ENCODE measurements at regions not wholly inside any gene's neighbourhood (a gene's known extent, or its start where the extent isn't known, plus 50 kb on each side); places are given as distances from the start of the nearest gene placed in this dataset.
A peak's percentile ranks its signal among the peaks of the same experiment; 100 is the strongest.

GRCh38 chr12:124434951-124435805 is 132.2 kb downstream of the NCOR2 start:
- no peak overlapping the region for H3K4me3 ChIP-seq
- WGBS, 4 donors, result 79 to 84% (median 81%) methylated on average over 14 to 17 of the region's 17 CpGs
- peaks cover 0 to 51% (median 31%) of the 10 kb centered on the region in 12 donors for H3K4me1 ChIP-seq
- intact Hi-C loops (cut with DNase I), result no loop called here
- no peaks in the 10 kb centered on the region for H3K9me3 ChIP-seq
- no peak for TF ChIP-seq POLR2A (IDR thresholded peaks at IDR 0.05)
- no peak for TF ChIP-seq CTCF (IDR thresholded peaks at IDR 0.05)
- no peaks in the 10 kb centered on the region for H3K27me3 ChIP-seq
- ATAC-seq, result no peak
- peaks cover 0 to 42% (median 21%) of the 10 kb centered on the region in 9 donors for H3K36me3 ChIP-seq
- no peak for DNase-seq
- peak overlapping the region in 1 of 12 donors; percentile 61 for H3K27ac ChIP-seq

DNA sequence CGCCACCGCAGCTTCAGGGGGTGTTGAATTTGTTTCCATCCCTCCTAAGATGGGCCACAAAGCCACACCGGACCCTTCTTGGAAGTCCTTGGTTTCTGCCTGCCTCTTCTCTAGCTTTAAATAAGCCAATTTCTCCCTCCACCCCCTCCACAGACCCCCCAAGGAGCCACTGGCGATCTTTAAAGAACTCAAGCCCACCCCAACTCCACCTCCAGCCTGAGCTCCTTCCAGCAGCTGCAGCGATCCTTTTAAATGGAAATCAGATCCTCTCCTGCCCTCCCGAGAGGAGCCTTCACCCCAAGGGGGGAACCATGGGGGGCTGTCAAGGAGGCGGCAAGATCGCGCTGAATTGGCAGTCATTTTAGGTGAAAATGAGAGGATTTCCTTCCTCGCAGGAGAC is 133.1 kb downstream of the NCOR2 start:
- no peak for DNase-seq
- ATAC-seq, result no peak
- TF ChIP-seq POLR2A (IDR thresholded peaks at IDR 0.05) (no peak), CTCF (IDR thresholded peaks at IDR 0.05) (no peak)
- H3K27ac ChIP-seq, result peak overlapping the region in 2 of 12 donors; percentile 61 to 79
- peaks cover 0 to 51% (median 29%) of the 10 kb centered on the region in 9 donors for H3K36me3 ChIP-seq
- intact Hi-C loops (cut with DNase I), result no loop called here
- H3K4me3 ChIP-seq, result no peak overlapping the region
- no peaks in the 10 kb centered on the region for H3K27me3 ChIP-seq
- H3K9me3 ChIP-seq, result no peaks in the 10 kb centered on the region
- WGBS, 4 donors, result 79 to 88% (median 84%) methylated on average over 10 of the region's 10 CpGs
- peaks cover 0 to 46% (median 28%) of the 10 kb centered on the region in 12 donors for H3K4me1 ChIP-seq

DNA sequence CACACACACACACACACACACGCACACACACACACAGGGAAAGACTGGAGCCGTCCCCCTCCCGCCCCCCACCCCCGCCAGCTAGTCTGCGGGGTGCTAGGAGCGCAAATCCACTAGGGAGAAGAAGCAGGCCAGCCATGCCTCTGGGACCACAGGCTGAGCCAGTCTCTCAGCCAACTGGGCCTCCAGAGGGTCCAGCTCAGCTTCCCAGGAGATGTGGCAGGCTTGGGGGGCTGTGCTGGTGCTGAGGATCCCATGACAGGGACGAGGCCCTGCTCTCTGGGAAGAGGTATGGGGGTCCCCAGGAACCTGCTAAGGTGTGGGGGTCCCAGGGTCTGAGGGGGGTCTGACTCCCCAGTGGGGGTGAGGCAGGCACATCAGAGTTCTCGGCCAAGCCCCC is 133.5 kb downstream of the NCOR2 start:
- Histone ChIP-seq H3K9me3 (no peaks in the 10 kb centered on the region), H3K27me3 (no peaks in the 10 kb centered on the region), H3K36me3 (peaks cover 0 to 55% (median 33%) of the 10 kb centered on the region in 9 donors), H3K4me1 (peaks cover 3 to 50% (median 33%) of the 10 kb centered on the region in 12 donors), H3K27ac (peak overlapping the region in 2 of 12 donors; percentile 61 to 79), H3K4me3 (no peak overlapping the region)
- DNase-seq (no peak), ATAC-seq (no peak)
- TF ChIP-seq POLR2A (IDR thresholded peaks at IDR 0.05), result no peak
- no peak for TF ChIP-seq CTCF (IDR thresholded peaks at IDR 0.05)
- 57 to 100% (median 69%) methylated on average over 1 to 8 of the region's 8 CpGs for WGBS, 4 donors
- intact Hi-C loops (cut with DNase I), result no loop called here

- H3K36me3 ChIP-seq, result peaks cover 0 to 54% (median 33%) of the 10 kb centered on the region in 9 donors
- TF ChIP-seq CTCF (IDR thresholded peaks at IDR 0.05) (peak in 4 of 12 donors; percentile 9 to 34 (median 25)), POLR2A (IDR thresholded peaks at IDR 0.05) (no peak)
- no peaks in the 10 kb centered on the region for H3K9me3 ChIP-seq
- DNase-seq (peak; percentile 80 to 93 (median 84)), ATAC-seq (peak; percentile 73 to 87 (median 80))
- H3K4me3 ChIP-seq, result no peak overlapping the region
- H3K4me1 ChIP-seq, result peaks cover 9 to 55% (median 38%) of the 10 kb centered on the region in 12 donors
- WGBS, 4 donors, result 43 to 51% (median 48%) methylated on average over 4 to 22 of the region's 22 CpGs
- no peaks in the 10 kb centered on the region for H3K27me3 ChIP-seq
- H3K27ac ChIP-seq, result peak overlapping the region in 11 of 12 donors; percentile 32 to 79 (median 61)
- intact Hi-C loops (cut with DNase I), result no loop called here
Observed at GRCh38 chr12:124433147-124433874, 134.1 kb downstream of the NCOR2 start.
